Pancreas (tissue), 10 donors: ENCODE measurements at regions not wholly inside any gene's neighbourhood (a gene's known extent, or its start where the extent isn't known, plus 50 kb on each side); places are given as distances from the start of the nearest gene placed in this dataset.

Source experiments
- ATAC-seq, 4 donors: fragments of 200-7000 bp; cut with Tn5 transposase; one replicate each; pipeline versions ENCODE4 v1.8.0 to v1.9.1; 2020; ENCODE audit warnings: mild to moderate bottlenecking in 4 of 4, moderate library complexity in 4 of 4
- DNase-seq, 6 donors: peaks; one replicate each; pipeline ENCODE4 v3.0.0-alpha.2; 2020
- FAIRE-seq: peaks from 2 replicates; lab custom pipeline; 2012; peaks lifted over from hg19 to GRCh38; lab: Jason Lieb, UNC
- H3K27ac ChIP-seq, 4 donors: fragments of 200-600 bp; sonication (generic); 1 replicate in 3 of 4; 2 replicates in 1 of 4; pipeline versions ENCODE4 v1.5.0 to v1.8.0; 2020
- H3K27me3 ChIP-seq, 4 donors: fragments of 200-600 bp; one replicate each; pipeline ENCODE4 v1.8.0; 2021
- H3K36me3 ChIP-seq, 3 donors: fragments of 200-600 bp; sonication (generic) in 1 of 3; one replicate each; pipeline versions ENCODE4 v1.5.0 to v1.8.0; 2020 to 2021
- H3K4me1 ChIP-seq, 3 donors: fragments of 200-600 bp; one replicate each; pipeline ENCODE4 v1.8.0; 2021
- H3K4me3 ChIP-seq, 4 donors: fragments of 200-600 bp; sonication (generic) in 2 of 4; one replicate each; pipeline versions ENCODE4 v1.5.0 to v1.8.0; 2020 to 2021
- H3K9me3 ChIP-seq, 4 donors: fragments of 200-600 bp; one replicate each; pipeline ENCODE4 v1.8.0; 2021
- WGBS, 2 donors: extraction: QIAGEN DNeasy Blood & Tissue Kit; methylation state at CpG; one replicate each; pipeline ENCODE4 v1.1.7; 2013; 5-methylcytosine and 5-hydroxymethylcytosine counted together
- intact Hi-C, 3 donors: fragments of 100-400 bp; cut with DNase I; formaldehyde crosslinking; loops; one replicate each; pipeline versions ENCODE4 v1.11.1 to v1.14.2; 2022
- TF ChIP-seq, protein P1 (sequence below), 4 donors: fragments of 200-600 bp; sonication (generic) in 3 of 4; IDR thresholded peaks; one replicate each; pipeline versions ENCODE4 v1.5.0 to v1.8.0; 2021; ENCODE audit warnings: antibody characterized with exemption in 4 of 4
- donor health status: healthy with polysubstance abuse.
- donor health status: DM: no; HTN: no; CAD: no; lungs with moderate emphysema.
- donor health status: DM: no; HTN: no; CAD: no.
- donor health status: control.
- donor health status: control.
- donor health status: Bipolar disorder and iron deficiency.
- donor health status: DM: yes; HTN: yes; CAD: no.
- donor health status: DM: no; HTN: no; CAD: no.
- donor health status: DM: no; HTN: no; CAD: no.
- donor health status: DM: yes; HTN: yes; CAD: no.

DNA sequence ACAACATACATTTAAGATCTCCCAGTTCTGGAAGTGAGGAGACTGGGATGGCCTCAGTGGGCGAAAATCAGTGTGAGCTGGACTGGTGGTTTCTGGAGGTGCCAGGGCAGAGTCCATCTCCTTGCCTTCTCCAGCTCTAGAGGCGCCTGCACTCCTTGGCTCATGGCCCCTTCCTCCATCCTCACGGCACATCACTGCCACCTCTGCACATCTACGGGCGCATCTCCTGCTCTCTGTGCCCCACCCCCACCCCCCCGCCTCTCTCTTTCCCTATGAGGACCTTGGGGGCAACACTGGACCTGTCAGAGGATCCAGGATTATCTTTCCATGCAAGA lies 62.8 kb upstream of the DIO3 start:
- no peaks in the 10 kb centered on the region for H3K27me3 ChIP-seq
- TF ChIP-seq, protein P1, sequence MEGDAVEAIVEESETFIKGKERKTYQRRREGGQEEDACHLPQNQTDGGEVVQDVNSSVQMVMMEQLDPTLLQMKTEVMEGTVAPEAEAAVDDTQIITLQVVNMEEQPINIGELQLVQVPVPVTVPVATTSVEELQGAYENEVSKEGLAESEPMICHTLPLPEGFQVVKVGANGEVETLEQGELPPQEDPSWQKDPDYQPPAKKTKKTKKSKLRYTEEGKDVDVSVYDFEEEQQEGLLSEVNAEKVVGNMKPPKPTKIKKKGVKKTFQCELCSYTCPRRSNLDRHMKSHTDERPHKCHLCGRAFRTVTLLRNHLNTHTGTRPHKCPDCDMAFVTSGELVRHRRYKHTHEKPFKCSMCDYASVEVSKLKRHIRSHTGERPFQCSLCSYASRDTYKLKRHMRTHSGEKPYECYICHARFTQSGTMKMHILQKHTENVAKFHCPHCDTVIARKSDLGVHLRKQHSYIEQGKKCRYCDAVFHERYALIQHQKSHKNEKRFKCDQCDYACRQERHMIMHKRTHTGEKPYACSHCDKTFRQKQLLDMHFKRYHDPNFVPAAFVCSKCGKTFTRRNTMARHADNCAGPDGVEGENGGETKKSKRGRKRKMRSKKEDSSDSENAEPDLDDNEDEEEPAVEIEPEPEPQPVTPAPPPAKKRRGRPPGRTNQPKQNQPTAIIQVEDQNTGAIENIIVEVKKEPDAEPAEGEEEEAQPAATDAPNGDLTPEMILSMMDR (IDR thresholded peaks at IDR 0.05), result no peak
- ATAC-seq (no peak), DNase-seq (peak in 2 of 6 donors; percentile 2 to 25), FAIRE-seq (no peak)
- no peak overlapping the region for H3K27ac ChIP-seq
- intact Hi-C loops, result no loop called here
- peaks cover 0 to 6% (median 3%) of the 10 kb centered on the region in 3 donors for H3K4me1 ChIP-seq
- WGBS, 2 donors, result 94 to 99% methylated on average over 6 of the region's 6 CpGs
- no peaks in the 10 kb centered on the region for H3K36me3 ChIP-seq
- no peak overlapping the region for H3K4me3 ChIP-seq
- H3K9me3 ChIP-seq, result no peaks in the 10 kb centered on the region

GRCh38 chr14:101499080-101499479 lies 62.2 kb upstream of the DIO3 start:
- no peak for FAIRE-seq
- no peaks in the 10 kb centered on the region for H3K27me3 ChIP-seq
- no peak overlapping the region for H3K4me3 ChIP-seq
- intact Hi-C loops, result no loop called here
- H3K4me1 ChIP-seq, result peaks cover 0 to 6% (median 3%) of the 10 kb centered on the region in 3 donors
- WGBS, 2 donors, result 66 to 68% methylated on average over 11 of the region's 11 CpGs
- no peaks in the 10 kb centered on the region for H3K9me3 ChIP-seq
- TF ChIP-seq, protein P1 (IDR thresholded peaks at IDR 0.05), result no peak
- ATAC-seq, result peak; percentile 45 to 80 (median 66)
- DNase-seq, result peak in 3 of 6 donors; percentile 25 to 47 (median 33)
- no peaks in the 10 kb centered on the region for H3K36me3 ChIP-seq
- H3K27ac ChIP-seq, result no peak overlapping the region

- no peaks in the 10 kb centered on the region for H3K9me3 ChIP-seq
- H3K27me3 ChIP-seq, result no peaks in the 10 kb centered on the region
- intact Hi-C loops, result no loop called here
- peaks cover 0 to 6% (median 3%) of the 10 kb centered on the region in 3 donors for H3K4me1 ChIP-seq
- TF ChIP-seq, protein P1 (IDR thresholded peaks at IDR 0.05), result no peak
- ATAC-seq (no peak), DNase-seq (peak in 2 of 6 donors; percentile 7 to 44), FAIRE-seq (no peak)
- H3K36me3 ChIP-seq, result no peaks in the 10 kb centered on the region
- 94 to 96% methylated on average over 10 of the region's 10 CpGs for WGBS, 2 donors
- H3K27ac ChIP-seq, result no peak overlapping the region
- no peak overlapping the region for H3K4me3 ChIP-seq
Observed at GRCh38 chr14:101499513-101499912, 61.8 kb upstream of the DIO3 start.

- H3K27me3 ChIP-seq, result no peaks in the 10 kb centered on the region
Observed at GRCh38 chr14:101500061-101500460, 61.2 kb upstream of the DIO3 start.

GRCh38 chr14:101500681-101501080 lies 60.6 kb upstream of the DIO3 start:
- WGBS, 2 donors, result 82 to 91% methylated on average over 4 of the region's 4 CpGs
- no peak for FAIRE-seq
- no peak for ATAC-seq
- TF ChIP-seq, protein P1 (IDR thresholded peaks at IDR 0.05), result no peak
- no peak overlapping the region for H3K27ac ChIP-seq
- no peak for DNase-seq
- no peaks in the 10 kb centered on the region for H3K27me3 ChIP-seq
- H3K9me3 ChIP-seq, result no peaks in the 10 kb centered on the region
- H3K4me3 ChIP-seq, result no peak overlapping the region
- H3K36me3 ChIP-seq, result no peaks in the 10 kb centered on the region
- intact Hi-C loops, result no loop called here
- peaks cover 0 to 6% (median 3%) of the 10 kb centered on the region in 3 donors for H3K4me1 ChIP-seq

More at GRCh38 chr14:101500061-101500460, 61.2 kb upstream of the DIO3 start:
- Histone ChIP-seq H3K4me1 (peaks cover 0 to 6% (median 3%) of the 10 kb centered on the region in 3 donors), H3K27ac (no peak overlapping the region), H3K4me3 (no peak overlapping the region), H3K36me3 (no peaks in the 10 kb centered on the region), H3K9me3 (no peaks in the 10 kb centered on the region)
- TF ChIP-seq, protein P1 (IDR thresholded peaks at IDR 0.05), result no peak
- 82 to 86% methylated on average over 7 of the region's 7 CpGs for WGBS, 2 donors
- no peak for FAIRE-seq
- intact Hi-C loops, result no loop called here
- no peak for ATAC-seq
- peak in 1 of 6 donors; percentile 9 for DNase-seq
